GM12878 (cell line): ENCODE measurements at regions not wholly inside any gene's neighbourhood (a gene's known extent, or its start where the extent isn't known, plus 50 kb on each side); places are given as distances from the start of the nearest gene placed in this dataset.

Experiments used
- ATAC-seq: fragments of 200-7000 bp; cut with Tn5 transposase; 3 replicates; pipeline ENCODE4 v1.9.1; 2020; ENCODE audit warnings: mild to moderate bottlenecking, moderate library complexity
- BruUV-seq: library from RNA; stranded (reverse); fragments of 400-500 nt; replicated peaks from 2 replicates; lab custom pipeline; 2021; lab: Mats Ljungman, UMichigan
- CTCF ChIA-PET: fragments of 300-600 bp; sonication (Branson Sonifier 250); formaldehyde crosslinking; extraction: SDS; loops from one replicate; lab custom pipeline; 2021; ENCODE audit warnings: inconsistent platforms; lab: Yijun Ruan, JAX
- POLR2A ChIA-PET: fragments of 350-600 bp; formaldehyde crosslinking; extraction: SDS; loops from one replicate; lab custom pipeline; 2021; ENCODE audit warnings: inconsistent platforms; lab: Charles Lee
- RAD21 ChIA-PET: fragments of 300-600 bp; sonication (Branson Sonifier 250); formaldehyde crosslinking; loops from one replicate; lab custom pipeline; 2023; ENCODE audit warnings: antibody characterized with exemption; ENCODE audit not compliant: unreplicated experiment; lab: Charles Lee
- SMC1A ChIA-PET: fragments of 300-600 bp; sonication (Branson Sonifier 250); formaldehyde crosslinking; loops from one replicate; lab custom pipeline; 2023; ENCODE audit not compliant: unreplicated experiment, uncharacterized antibody; lab: Charles Lee
- DNase-seq: peaks from one replicate; pipeline ENCODE4 v3.0.0-alpha.2; 2011; ENCODE audit warnings: low read depth, low spot score
- FAIRE-seq: peaks from 3 replicates; lab custom pipeline; 2011; peaks lifted over from hg19 to GRCh38; lab: Jason Lieb, UNC
- H2AFZ ChIP-seq: 2 replicates; pipeline ENCODE4 v1.6.0; 2011; ENCODE audit warnings: low read depth, low read length, control low read depth; ENCODE audit not compliant: control insufficient read depth
- H3K27ac ChIP-seq: 2 replicates; pipeline ENCODE4 v1.5.1; 2011; ENCODE audit warnings: control low read depth; ENCODE audit not compliant: control insufficient read depth, insufficient read depth
- H3K27me3 ChIP-seq, 2 experiments: replicated peaks in 1 of 2; 2 replicates each; pipeline versions ENCODE4 v1.6.0 to v1.6.1; 2011; ENCODE audit warnings: low read length in 1 of 2; ENCODE audit not compliant: control insufficient read depth in 2 of 2, insufficient read depth in 2 of 2
- H3K36me3 ChIP-seq, 2 experiments: 2 replicates each; pipeline ENCODE4 v1.5.1; 2011; ENCODE audit warnings: low read length in 1 of 2; ENCODE audit not compliant: control insufficient read depth in 2 of 2, insufficient read depth in 2 of 2
- H3K4me1 ChIP-seq: 2 replicates; pipeline ENCODE4 v1.6.1; 2011; ENCODE audit warnings: mild to moderate bottlenecking, low read length, moderate library complexity, mixed read lengths; ENCODE audit not compliant: control insufficient read depth, insufficient read depth
- H3K4me2 ChIP-seq: 2 replicates; pipeline ENCODE4 v1.6.0; 2011; ENCODE audit warnings: control low read depth; ENCODE audit not compliant: control insufficient read depth, insufficient read depth
- H3K4me3 ChIP-seq: fragments of 200-600 bp; sonication (generic); 2 replicates; pipeline ENCODE4 v1.5.1; 2016
- H3K79me2 ChIP-seq: 2 replicates; pipeline ENCODE4 v1.6.0; 2011; ENCODE audit warnings: low read length; ENCODE audit not compliant: control insufficient read depth, insufficient read depth
- H3K9ac ChIP-seq: 2 replicates; pipeline ENCODE4 v1.8.0; 2011; ENCODE audit warnings: low read length, control low read depth, mixed read lengths; ENCODE audit not compliant: control insufficient read depth, insufficient read depth
- H3K9me3 ChIP-seq: replicated peaks from 3 replicates; pipeline ENCODE4 v1.5.1; 2011; ENCODE audit warnings: mild to moderate bottlenecking, low read length; ENCODE audit not compliant: control insufficient read depth, insufficient read depth
- H4K20me1 ChIP-seq: 2 replicates; pipeline ENCODE4 v1.6.0; 2011; ENCODE audit not compliant: control insufficient read depth, insufficient read depth
- HSF1 ChIP-seq: fragments of 150-350 bp; IDR thresholded peaks from 2 replicates; pipeline ENCODE4 v1.6.1; 2014; ENCODE audit warnings: mild to moderate bottlenecking, low read depth, low read length
- RB1 ChIP-seq: fragments of 450-650 bp; formaldehyde crosslinking; IDR thresholded peaks from 2 replicates; pipeline ENCODE4 v1.6.1; 2017; ENCODE audit warnings: mild to moderate bottlenecking, borderline replicate concordance
- SUZ12 ChIP-seq: fragments of 200-600 bp; sonication (generic); IDR thresholded peaks from one replicate; pipeline ENCODE4 v1.6.1; 2018; ENCODE audit warnings: antibody characterized with exemption, mild to moderate bottlenecking; ENCODE audit not compliant: unreplicated experiment
- TCF12 ChIP-seq: IDR thresholded peaks from 2 replicates; pipeline ENCODE4 v1.6.1; 2011; ENCODE audit warnings: low read depth, mild to moderate bottlenecking, low read length
- WRNIP1 ChIP-seq: IDR thresholded peaks from 2 replicates; pipeline ENCODE4 v1.6.1; 2011; ENCODE audit warnings: low read depth, low read length, improper control_type of control experiment, borderline replicate concordance
- ZNF384 ChIP-seq: IDR thresholded peaks from 2 replicates; pipeline ENCODE4 v1.6.1; 2012; ENCODE audit warnings: low read depth, mild to moderate bottlenecking, low read length, improper control_type of control experiment, borderline replicate concordance
- WGBS: methylation state at CpG from one replicate; pipeline ENCODE4 v1.1.6; 2016; ENCODE audit warnings: low lambda C conversion rate; ENCODE audit not compliant: insufficient replicate concordance, insufficient coverage; ENCODE audit errors: missing lambda C conversion rate; 5-methylcytosine and 5-hydroxymethylcytosine counted together
- in situ Hi-C: fragments of 300-500 bp; cut with MboI; formaldehyde crosslinking; loops from 9 replicates; pipeline ENCODE4 v1.14.3; 2018; ENCODE audit warnings: mixed read lengths
- intact Hi-C: fragments of 100-400 bp; cut with micrococcal nuclease; formaldehyde crosslinking; loops from one replicate; pipeline ENCODE4 v1.14.2; 2022; ENCODE audit not compliant: unreplicated experiment

- WGBS: 3% methylated on average over 14 of the region's 14 CpGs
- H2AFZ ChIP-seq: no peak overlapping the region
- intact Hi-C loops: no loop called here
- H3K9ac ChIP-seq: no peak overlapping the region
- no peak overlapping the region for H3K4me3 ChIP-seq
- H3K9me3 ChIP-seq: no peaks in the 10 kb centered on the region
- ChIA-PET POLR2A (no interaction called here), RAD21 (no interaction called here), CTCF (no interaction called here), SMC1A (no interaction called here)
- no peak for DNase-seq
- H3K36me3 ChIP-seq: no peaks in the 10 kb centered on the region
- H3K27ac ChIP-seq: no peak overlapping the region
- no peak for ATAC-seq
- TF ChIP-seq RB1 (no peak), SUZ12 (no peak), WRNIP1 (no peak), TCF12 (no peak), HSF1 (no peak), ZNF384 (no peak)
- no peaks in the 10 kb centered on the region for H3K27me3 ChIP-seq
- FAIRE-seq: no peak
- H3K4me1 ChIP-seq: no peaks in the 10 kb centered on the region
- H4K20me1 ChIP-seq: no peaks in the 10 kb centered on the region
- H3K79me2 ChIP-seq: no peaks in the 10 kb centered on the region
- BruUV-seq: no TSS peak
- in situ Hi-C loops: no loop called here
- H3K4me2 ChIP-seq: no peak overlapping the region
These were observed 262.9 kb upstream of the PROX1 start for GRCh38 chr1:213724640-213725536.
